T-cell (primary cell): ENCODE measurements at regions not wholly inside any gene's neighbourhood (a gene's known extent, or its start where the extent isn't known, plus 50 kb on each side); places are given as distances from the start of the nearest gene placed in this dataset.
"Not testable (repeated sequence)": the region's sequence is repeated elsewhere in the genome, so short reads cannot be mapped to it uniquely, and the experiment has no call there.

Source experiments
- ATAC-seq, 4 experiments: fragments of 200-7000 bp in 3 of 4; fragments of 150-1000 bp in 1 of 4; cut with Tn5 transposase; replicated peaks in 1 of 4; 1 replicate in 3 of 4; 2 replicates in 1 of 4; pipeline ENCODE4 v1.10.0; 2021; ENCODE audit warnings: moderate library complexity in 3 of 4, mild to moderate bottlenecking in 2 of 4, moderate number of reproducible peaks in 1 of 4
- CTCF ChIA-PET, 2 donors: fragments of 300-600 bp; sonication (Branson Sonifier 250); formaldehyde crosslinking; loops; one replicate each; lab custom pipeline; 2022; ENCODE audit warnings: antibody characterized with exemption in 2 of 2; lab: Charles Lee
- POLR2A ChIA-PET, 2 donors: fragments of 300-600 bp; sonication (Branson Sonifier 250); formaldehyde crosslinking; loops; one replicate each; lab custom pipeline; 2022; ENCODE audit warnings: antibody characterized with exemption in 2 of 2; lab: Charles Lee
- DNase-seq, 35 experiments: peaks; one replicate each; pipeline versions ENCODE4 v3.0.0 to v3.0.0-alpha.2; 2013 to 2023
- H3K27ac ChIP-seq: one replicate; pipeline ENCODE4 v1.5.1; 2013; ENCODE audit warnings: low read length
- H3K27me3 ChIP-seq, 2 experiments: replicated peaks in 1 of 2; 1 replicate in 1 of 2; 2 replicates in 1 of 2; pipeline versions ENCODE4 v1.6.1 to v1.7.0; 2013; ENCODE audit warnings: low read length in 1 of 2, mixed read lengths in 1 of 2; ENCODE audit not compliant: control insufficient read depth in 2 of 2, insufficient read depth in 2 of 2; ENCODE audit errors: extremely low read depth in 1 of 2
- H3K36me3 ChIP-seq, 2 donors: 1 replicate in 1 of 2; 2 replicates in 1 of 2; pipeline versions ENCODE4 v1.6.1 to v1.7.0; 2013; ENCODE audit warnings: low read length in 1 of 2; ENCODE audit not compliant: control insufficient read depth in 2 of 2, insufficient read depth in 1 of 2; ENCODE audit errors: extremely low read depth in 1 of 2
- H3K4me1 ChIP-seq, 2 experiments: 1 replicate in 1 of 2; 2 replicates in 1 of 2; pipeline versions ENCODE4 v1.6.1 to v1.7.0; 2013; ENCODE audit warnings: low read length in 2 of 2, mixed read lengths in 1 of 2; ENCODE audit not compliant: insufficient read depth in 2 of 2, control insufficient read depth in 1 of 2; ENCODE audit errors: extremely low read depth in 1 of 2
- H3K4me3 ChIP-seq, 2 donors: 1 replicate in 1 of 2; 2 replicates in 1 of 2; pipeline versions ENCODE4 v1.5.1 to v1.7.0; 2013; ENCODE audit warnings: mild to moderate bottlenecking in 2 of 2, low read length in 1 of 2, moderate library complexity in 1 of 2; ENCODE audit not compliant: control insufficient read depth in 1 of 2; ENCODE audit errors: extremely low read depth in 1 of 2
- H3K9me3 ChIP-seq: 2 replicates; pipeline ENCODE4 v1.7.0; 2013
- H3K27ac Mint-ChIP-seq, 2 donors: one replicate each; pipeline ENCODE4 v1.8.0; 2020 to 2021; ENCODE audit warnings: mild to moderate bottlenecking in 2 of 2, mixed read lengths in 2 of 2
- H3K27me3 Mint-ChIP-seq, 2 donors: one replicate each; pipeline ENCODE4 v1.8.0; 2021 to 2022; ENCODE audit warnings: mixed read lengths in 2 of 2
- H3K36me3 Mint-ChIP-seq: one replicate; pipeline ENCODE4 v1.8.0; 2021; ENCODE audit warnings: mixed read lengths
- H3K4me1 Mint-ChIP-seq, 3 donors: one replicate each; pipeline ENCODE4 v1.8.0; 2020 to 2022; ENCODE audit warnings: mixed read lengths in 3 of 3, mild to moderate bottlenecking in 1 of 3
- H3K4me3 Mint-ChIP-seq, 3 donors: one replicate each; pipeline ENCODE4 v1.8.0; 2020 to 2022; ENCODE audit warnings: mild to moderate bottlenecking in 3 of 3, mixed read lengths in 3 of 3, moderate library complexity in 3 of 3
- H3K9me3 Mint-ChIP-seq, 3 donors: one replicate each; pipeline ENCODE4 v1.8.0; 2020 to 2022; ENCODE audit warnings: mixed read lengths in 3 of 3
- WGBS: methylation state at CpG from one replicate; pipeline ENCODE4 v1.1.5; 2013; ENCODE audit warnings: missing lambda C conversion rate; ENCODE audit not compliant: insufficient coverage; 5-methylcytosine and 5-hydroxymethylcytosine counted together

GRCh38 chr12:126983735-126984134, 1283.2 kb upstream of the TMEM132C start:
- H3K27ac ChIP-seq, H3K27ac Mint-ChIP-seq, CTCF ChIA-PET, H3K36me3 ChIP-seq, ATAC-seq, H3K36me3 Mint-ChIP-seq, H3K4me3 Mint-ChIP-seq, H3K9me3 ChIP-seq, H3K4me3 ChIP-seq, H3K4me1 Mint-ChIP-seq, POLR2A ChIA-PET, H3K27me3 Mint-ChIP-seq, H3K27me3 ChIP-seq, H3K4me1 ChIP-seq, DNase-seq: not testable (repeated sequence)
- no CpG with 5 or more reads among the region's 2 CpGs for WGBS
- peaks cover 12 to 18% (median 14%) of the 10 kb centered on the region in 3 donors for H3K9me3 Mint-ChIP-seq

GRCh38 chr12:126985663-126986062, 1281.3 kb upstream of the TMEM132C start:
- H3K4me3 Mint-ChIP-seq, H3K4me1 ChIP-seq, H3K9me3 ChIP-seq, H3K4me1 Mint-ChIP-seq, POLR2A ChIA-PET, H3K36me3 ChIP-seq, DNase-seq, H3K27ac Mint-ChIP-seq, H3K36me3 Mint-ChIP-seq, CTCF ChIA-PET, H3K27ac ChIP-seq, H3K27me3 ChIP-seq, H3K27me3 Mint-ChIP-seq, H3K4me3 ChIP-seq, ATAC-seq: not testable (repeated sequence)
- H3K9me3 Mint-ChIP-seq, result peaks cover 12 to 14% (median 14%) of the 10 kb centered on the region in 3 donors

- DNase-seq (no peak), ATAC-seq (no peak)
- WGBS, result no CpG with 5 or more reads among the region's 2 CpGs
- CTCF ChIA-PET, result no interaction called here
- peaks cover 0 to 3% of the 10 kb centered on the region in 2 experiments for H3K27me3 ChIP-seq
- no peak overlapping the region for H3K4me3 ChIP-seq
- no peak overlapping the region for H3K4me3 Mint-ChIP-seq
- no peaks in the 10 kb centered on the region for H3K36me3 ChIP-seq
- peaks cover 0 to 10% (median 9%) of the 10 kb centered on the region in 3 donors for H3K9me3 Mint-ChIP-seq
- no peak overlapping the region for H3K27ac Mint-ChIP-seq
- no peaks in the 10 kb centered on the region for H3K36me3 Mint-ChIP-seq
- no peaks in the 10 kb centered on the region for H3K27me3 Mint-ChIP-seq
- POLR2A ChIA-PET, result no interaction called here
- H3K4me1 ChIP-seq, result no peaks in the 10 kb centered on the region
- no peaks in the 10 kb centered on the region for H3K9me3 ChIP-seq
- H3K27ac ChIP-seq, result no peak overlapping the region
- no peaks in the 10 kb centered on the region for H3K4me1 Mint-ChIP-seq
Observed at GRCh38 chr12:126989532-126989931, 1277.4 kb upstream of the TMEM132C start.

GRCh38 chr12:126993898-126994297, 1273.1 kb upstream of the TMEM132C start:
- no peaks in the 10 kb centered on the region for H3K9me3 ChIP-seq
- Mint-ChIP-seq H3K27ac (no peak overlapping the region), H3K9me3 (peaks cover 0 to 3% (median 0%) of the 10 kb centered on the region in 3 donors), H3K4me3 (no peak overlapping the region), H3K4me1 (no peaks in the 10 kb centered on the region), H3K27me3 (no peaks in the 10 kb centered on the region), H3K36me3 (no peaks in the 10 kb centered on the region)
- no peak overlapping the region for H3K4me3 ChIP-seq
- CTCF ChIA-PET, result no interaction called here
- WGBS, result 88% methylated on average over 4 of the region's 9 CpGs
- POLR2A ChIA-PET, result no interaction called here
- H3K4me1 ChIP-seq, result no peaks in the 10 kb centered on the region
- peaks cover 0 to 5% of the 10 kb centered on the region in 2 experiments for H3K27me3 ChIP-seq
- DNase-seq (no peak), ATAC-seq (no peak)
- H3K36me3 ChIP-seq, result no peaks in the 10 kb centered on the region
- no peak overlapping the region for H3K27ac ChIP-seq

GRCh38 chr12:126994599-126994998, 1272.4 kb upstream of the TMEM132C start:
- Histone ChIP-seq H3K4me1 (no peaks in the 10 kb centered on the region), H3K27ac (no peak overlapping the region), H3K9me3 (no peaks in the 10 kb centered on the region), H3K36me3 (no peaks in the 10 kb centered on the region), H3K4me3 (no peak overlapping the region), H3K27me3 (peaks cover 0 to 5% of the 10 kb centered on the region in 2 experiments)
- ChIA-PET POLR2A (no interaction called here), CTCF (no interaction called here)
- Mint-ChIP-seq H3K27ac (no peak overlapping the region), H3K4me3 (no peak overlapping the region), H3K9me3 (peaks cover 0 to 7% (median 3%) of the 10 kb centered on the region in 3 donors), H3K36me3 (no peaks in the 10 kb centered on the region), H3K4me1 (no peaks in the 10 kb centered on the region), H3K27me3 (no peaks in the 10 kb centered on the region)
- no peak for DNase-seq
- 82% methylated on average over 4 of the region's 4 CpGs for WGBS
- ATAC-seq, result no peak

- DNase-seq (no peak), ATAC-seq (no peak)
- WGBS, result 50% methylated on average over 2 of the region's 4 CpGs
- ChIA-PET POLR2A (no interaction called here), CTCF (no interaction called here)
- no peak overlapping the region for H3K4me3 ChIP-seq
- Mint-ChIP-seq H3K27me3 (no peaks in the 10 kb centered on the region), H3K9me3 (peaks cover 0 to 4% (median 3%) of the 10 kb centered on the region in 3 donors), H3K4me1 (no peaks in the 10 kb centered on the region), H3K27ac (no peak overlapping the region), H3K4me3 (no peak overlapping the region), H3K36me3 (no peaks in the 10 kb centered on the region)
- peaks cover 0 to 8% of the 10 kb centered on the region in 2 experiments for H3K27me3 ChIP-seq
- H3K9me3 ChIP-seq, result no peaks in the 10 kb centered on the region
- no peak overlapping the region for H3K27ac ChIP-seq
- H3K4me1 ChIP-seq, result no peaks in the 10 kb centered on the region
- H3K36me3 ChIP-seq, result no peaks in the 10 kb centered on the region
Observed at GRCh38 chr12:126998031-126998430, 1268.9 kb upstream of the TMEM132C start.

- ATAC-seq, result no peak
- Mint-ChIP-seq H3K27ac (no peak overlapping the region), H3K36me3 (no peaks in the 10 kb centered on the region), H3K27me3 (no peaks in the 10 kb centered on the region), H3K4me3 (no peak overlapping the region), H3K4me1 (no peaks in the 10 kb centered on the region), H3K9me3 (peaks cover 0 to 4% (median 3%) of the 10 kb centered on the region in 3 donors)
- no peak overlapping the region for H3K27ac ChIP-seq
- POLR2A ChIA-PET, result interaction anchor here in 1 of 2 donors (0.7 kb wide), 1 partner anchor 83 kb away, joined by 5 read pairs; no protein-coding TSS in a partner anchor
- no peaks in the 10 kb centered on the region for H3K4me1 ChIP-seq
- no peak overlapping the region for H3K4me3 ChIP-seq
- DNase-seq, result no peak
- CTCF ChIA-PET, result interaction anchor here in 1 of 2 donors (0.7 kb wide), 1 partner anchor 8 kb away, joined by 3 read pairs; no protein-coding TSS in a partner anchor
- WGBS, result 73% methylated on average over 3 of the region's 10 CpGs
- H3K9me3 ChIP-seq, result no peaks in the 10 kb centered on the region
- H3K36me3 ChIP-seq, result no peaks in the 10 kb centered on the region
- H3K27me3 ChIP-seq, result peaks cover 0 to 6% of the 10 kb centered on the region in 2 experiments
Observed at GRCh38 chr12:126998747-126999285, 1268.2 kb upstream of the TMEM132C start.
